Skeletal muscle satellite cell (primary cell): ENCODE measurements at regions not wholly inside any gene's neighbourhood (a gene's known extent, or its start where the extent isn't known, plus 50 kb on each side); places are given as distances from the start of the nearest gene placed in this dataset.

Experiments
- H3K27me3 ChIP-seq: 2 replicates; pipeline ENCODE4 v1.7.0; 2013; ENCODE audit warnings: low read length; ENCODE audit not compliant: control insufficient read depth, insufficient read depth
- H3K36me3 ChIP-seq: 2 replicates; pipeline ENCODE4 v1.7.0; 2013; ENCODE audit warnings: mild to moderate bottlenecking, control low read depth, low read length; ENCODE audit not compliant: insufficient read depth
- H3K4me1 ChIP-seq: 2 replicates; pipeline ENCODE4 v1.7.0; 2013; ENCODE audit warnings: low read length; ENCODE audit not compliant: control insufficient read depth, insufficient read depth
- H3K4me2 ChIP-seq: 2 replicates; pipeline ENCODE4 v1.7.0; 2013; ENCODE audit warnings: mild to moderate bottlenecking, low read length
- H3K4me3 ChIP-seq: 2 replicates; pipeline ENCODE4 v1.7.0; 2013; ENCODE audit warnings: low read length
- H3K9ac ChIP-seq: 2 replicates; pipeline ENCODE4 v1.7.0; 2013; ENCODE audit warnings: mild to moderate bottlenecking, low read depth, low read length, moderate library complexity
- H3K9me3 ChIP-seq: replicated peaks from 2 replicates; pipeline ENCODE4 v1.7.0; 2013; ENCODE audit warnings: mild to moderate bottlenecking, control low read depth, low read length

- H3K9ac ChIP-seq = no peak overlapping the region
Measured at GRCh38 chr12:91918431-91918830, 227.2 kb downstream of the BTG1 start.

GRCh38 chr12:91914701-91915100 lies 230.9 kb downstream of the BTG1 start:
- Histone ChIP-seq H3K9me3 (no peaks in the 10 kb centered on the region), H3K4me2 (no peak overlapping the region), H3K36me3 (no peaks in the 10 kb centered on the region), H3K9ac (no peak overlapping the region), H3K4me3 (no peak overlapping the region), H3K4me1 (peaks cover 9% of the 10 kb centered on the region), H3K27me3 (no peaks in the 10 kb centered on the region)

More at GRCh38 chr12:91918431-91918830, 227.2 kb downstream of the BTG1 start:
- peaks cover 7% of the 10 kb centered on the region for H3K4me1 ChIP-seq
- no peak overlapping the region for H3K4me3 ChIP-seq
- H3K27me3 ChIP-seq = no peaks in the 10 kb centered on the region
- H3K9me3 ChIP-seq = no peaks in the 10 kb centered on the region
- no peak overlapping the region for H3K4me2 ChIP-seq
- no peaks in the 10 kb centered on the region for H3K36me3 ChIP-seq

- Histone ChIP-seq H3K4me2 (no peak overlapping the region), H3K4me1 (peaks cover 9% of the 10 kb centered on the region)
Measured at GRCh38 chr12:91913651-91914050, 232.0 kb downstream of the BTG1 start.

GRCh38 chr12:91913124-91913523 lies 232.5 kb downstream of the BTG1 start:
- Histone ChIP-seq H3K9ac (no peak overlapping the region), H3K4me1 (peaks cover 9% of the 10 kb centered on the region), H3K36me3 (no peaks in the 10 kb centered on the region), H3K9me3 (no peaks in the 10 kb centered on the region), H3K27me3 (no peaks in the 10 kb centered on the region), H3K4me3 (no peak overlapping the region), H3K4me2 (no peak overlapping the region)

More at GRCh38 chr12:91913651-91914050, 232.0 kb downstream of the BTG1 start:
- Histone ChIP-seq H3K9ac (no peak overlapping the region), H3K36me3 (no peaks in the 10 kb centered on the region), H3K9me3 (no peaks in the 10 kb centered on the region), H3K4me3 (no peak overlapping the region), H3K27me3 (no peaks in the 10 kb centered on the region)

- Histone ChIP-seq H3K9me3 (no peaks in the 10 kb centered on the region), H3K4me2 (no peak overlapping the region), H3K9ac (no peak overlapping the region), H3K27me3 (no peaks in the 10 kb centered on the region), H3K4me3 (no peak overlapping the region), H3K36me3 (no peaks in the 10 kb centered on the region), H3K4me1 (peaks cover 9% of the 10 kb centered on the region)
Measured at GRCh38 chr12:91912178-91912577, 233.5 kb downstream of the BTG1 start.

DNA sequence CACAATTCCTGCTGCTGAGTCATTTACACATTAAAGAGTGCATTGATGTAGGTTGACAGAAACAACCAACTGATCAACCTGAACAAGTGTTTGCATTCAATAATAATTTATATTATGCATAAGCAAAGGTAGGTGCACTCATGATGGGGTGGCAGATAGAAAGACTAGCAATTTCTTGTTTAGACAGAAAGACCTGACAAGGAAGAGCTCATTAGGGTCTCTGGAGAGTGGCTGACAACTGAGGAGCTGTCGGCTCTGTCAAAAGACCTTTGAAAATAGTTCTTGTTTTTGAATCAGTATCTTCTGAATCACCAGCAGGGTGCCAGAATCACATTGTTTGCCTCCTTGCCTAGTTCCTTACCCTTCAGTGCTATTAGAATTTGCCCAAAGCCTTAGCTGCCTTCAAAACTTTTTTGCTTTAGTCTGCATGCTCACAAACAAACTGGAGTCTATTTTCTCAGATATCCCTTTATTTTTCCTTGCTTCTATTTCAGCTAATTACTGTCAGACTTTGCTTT lies 234.7 kb downstream of the BTG1 start:
- Histone ChIP-seq H3K9me3 (no peaks in the 10 kb centered on the region), H3K4me2 (no peak overlapping the region), H3K4me3 (no peak overlapping the region), H3K9ac (no peak overlapping the region), H3K36me3 (no peaks in the 10 kb centered on the region), H3K27me3 (no peaks in the 10 kb centered on the region), H3K4me1 (peaks cover 9% of the 10 kb centered on the region)

GRCh38 chr12:91902860-91903683 lies 242.6 kb downstream of the BTG1 start:
- no peaks in the 10 kb centered on the region for H3K27me3 ChIP-seq
- H3K4me3 ChIP-seq = no peak overlapping the region
- no peaks in the 10 kb centered on the region for H3K9me3 ChIP-seq
- no peaks in the 10 kb centered on the region for H3K36me3 ChIP-seq
- H3K4me1 ChIP-seq = no peaks in the 10 kb centered on the region
- H3K9ac ChIP-seq = no peak overlapping the region
- H3K4me2 ChIP-seq = no peak overlapping the region

DNA sequence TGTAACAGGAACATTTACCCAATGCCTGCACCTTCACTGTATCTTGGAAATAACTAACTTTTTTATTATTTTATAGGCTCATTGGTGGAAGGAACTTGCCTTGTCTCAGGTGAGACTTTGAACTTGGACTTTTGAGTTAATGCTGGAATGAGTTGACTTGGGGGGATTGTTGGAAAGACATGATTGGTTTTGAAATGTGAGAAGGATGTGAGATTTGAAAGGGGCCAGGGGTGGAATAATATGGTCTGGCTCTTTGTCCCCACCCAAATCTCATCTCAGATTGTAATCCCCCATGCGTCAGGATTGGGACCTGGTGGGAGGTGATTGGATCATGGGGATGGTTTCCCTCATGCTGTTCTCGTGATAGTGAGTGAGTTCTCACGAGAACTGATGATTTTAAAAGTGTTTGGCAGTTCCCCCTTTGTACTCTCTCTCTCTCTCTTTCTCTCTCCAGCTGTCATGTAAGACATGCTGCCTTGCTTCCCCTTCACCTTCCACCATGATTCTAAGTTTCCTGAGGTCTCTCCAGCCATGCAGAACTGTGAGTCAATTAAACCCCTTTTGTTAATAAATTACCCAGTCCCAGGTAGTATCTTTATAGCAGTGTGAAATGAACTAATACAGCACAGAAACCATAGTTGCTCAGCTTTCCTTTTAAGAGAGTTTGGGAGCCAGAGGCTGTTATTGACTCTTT lies 244.1 kb downstream of the BTG1 start:
- Histone ChIP-seq H3K4me3 (no peak overlapping the region), H3K9ac (no peak overlapping the region), H3K36me3 (no peaks in the 10 kb centered on the region), H3K4me2 (no peak overlapping the region), H3K4me1 (no peaks in the 10 kb centered on the region), H3K9me3 (no peaks in the 10 kb centered on the region), H3K27me3 (no peaks in the 10 kb centered on the region)

GRCh38 chr12:91900971-91901370 lies 244.7 kb downstream of the BTG1 start:
- Histone ChIP-seq H3K4me3 (no peak overlapping the region), H3K27me3 (no peaks in the 10 kb centered on the region), H3K4me2 (no peak overlapping the region), H3K9ac (no peak overlapping the region), H3K36me3 (no peaks in the 10 kb centered on the region), H3K4me1 (no peaks in the 10 kb centered on the region), H3K9me3 (no peaks in the 10 kb centered on the region)

- Histone ChIP-seq H3K9me3 (no peaks in the 10 kb centered on the region), H3K4me3 (no peak overlapping the region), H3K36me3 (no peaks in the 10 kb centered on the region), H3K27me3 (no peaks in the 10 kb centered on the region), H3K4me1 (no peaks in the 10 kb centered on the region), H3K4me2 (no peak overlapping the region), H3K9ac (no peak overlapping the region)
Measured at GRCh38 chr12:91899056-91899455, 246.6 kb downstream of the BTG1 start.

GRCh38 chr12:91897025-91897515 lies 248.6 kb downstream of the BTG1 start:
- Histone ChIP-seq H3K9ac (no peak overlapping the region), H3K36me3 (no peaks in the 10 kb centered on the region), H3K9me3 (no peaks in the 10 kb centered on the region), H3K27me3 (no peaks in the 10 kb centered on the region), H3K4me1 (no peaks in the 10 kb centered on the region), H3K4me3 (no peak overlapping the region), H3K4me2 (no peak overlapping the region)
